Spleen (tissue), 11 donors: ENCODE measurements at regions not wholly inside any gene's neighbourhood (a gene's known extent, or its start where the extent isn't known, plus 50 kb on each side); places are given as distances from the start of the nearest gene placed in this dataset.

Experiments
- DNase-seq: peaks from one replicate; pipeline ENCODE4 v3.0.0-alpha.2; 2020
- H3K27ac ChIP-seq, 8 donors: fragments of 200-600 bp; sonication (generic) in 7 of 8; 1 replicate in 4 of 8; 2 replicates in 4 of 8; pipeline versions ENCODE4 v1.5.0 to v1.8.0; 2016 to 2021; ENCODE audit warnings: inconsistent platforms in 4 of 8, mild to moderate bottlenecking in 4 of 8, moderate library complexity in 1 of 8
- H3K27me3 ChIP-seq, 7 donors: fragments of 200-600 bp; sonication (generic) in 6 of 7; replicated peaks in 1 of 7; 1 replicate in 4 of 7; 2 replicates in 3 of 7; pipeline versions ENCODE4 v1.5.0 to v1.8.0; 2016 to 2021; ENCODE audit warnings: inconsistent platforms in 3 of 7, mild to moderate bottlenecking in 1 of 7
- H3K36me3 ChIP-seq, 6 donors: fragments of 200-600 bp; sonication (generic) in 5 of 6; 1 replicate in 4 of 6; 2 replicates in 2 of 6; pipeline versions ENCODE4 v1.5.0 to v1.8.0; 2016 to 2021; ENCODE audit warnings: inconsistent platforms in 2 of 6
- H3K4me1 ChIP-seq, 6 donors: fragments of 200-600 bp; sonication (generic) in 5 of 6; 1 replicate in 3 of 6; 2 replicates in 3 of 6; pipeline versions ENCODE4 v1.5.0 to v1.8.0; 2016 to 2021; ENCODE audit warnings: inconsistent platforms in 3 of 6
- H3K4me3 ChIP-seq, 8 donors: fragments of 200-600 bp; sonication (generic) in 7 of 8; 1 replicate in 4 of 8; 2 replicates in 4 of 8; pipeline versions ENCODE4 v1.5.0 to v1.8.0; 2016 to 2021; ENCODE audit warnings: inconsistent platforms in 4 of 8, mild to moderate bottlenecking in 4 of 8, moderate library complexity in 2 of 8
- H3K9me3 ChIP-seq, 8 donors: fragments of 200-600 bp; sonication (generic) in 7 of 8; 1 replicate in 4 of 8; 2 replicates in 4 of 8; pipeline versions ENCODE4 v1.5.0 to v1.8.0; 2016 to 2021; ENCODE audit warnings: inconsistent platforms in 4 of 8
- POLR2A ChIP-seq, 3 donors: fragments of 450-650 bp; IDR thresholded peaks; one replicate each; pipeline ENCODE4 v1.5.1; 2017; ENCODE audit warnings: antibody characterized with exemption in 3 of 3, mild to moderate bottlenecking in 1 of 3
- POLR2AphosphoS5 ChIP-seq, 3 donors: sonication (generic); formaldehyde crosslinking; IDR thresholded peaks; one replicate each; pipeline ENCODE4 v1.5.1; 2017; ENCODE audit warnings: antibody characterized with exemption in 3 of 3
- WGBS, 5 donors: extraction: QIAGEN DNeasy Blood & Tissue Kit in 3 of 5; methylation state at CpG; one replicate each; pipeline versions ENCODE4 v1.1.5 to v1.1.7; 2013 to 2018; 5-methylcytosine and 5-hydroxymethylcytosine counted together
- intact Hi-C: fragments of 100-400 bp; cut with DNase I; formaldehyde crosslinking; loops from one replicate; pipeline ENCODE4 v1.15.0; 2023; ENCODE audit warnings: low total_unique reads
- TF ChIP-seq, protein P1 (sequence below), 11 experiments: fragments of 200-600 bp in 7 of 11; fragments of 450-650 bp in 4 of 11; sonication (generic) in 4 of 11; IDR thresholded peaks in 8 of 11; conservative IDR thresholded peaks in 3 of 11; 1 replicate in 7 of 11; 2 replicates in 4 of 11; pipeline versions ENCODE4 v1.4.0 to v1.8.0; 2016 to 2021; ENCODE audit warnings: antibody characterized with exemption in 11 of 11, inconsistent platforms in 4 of 11, mild to moderate bottlenecking in 1 of 11
- donor health status: healthy with polysubstance abuse.
- donor health status: DM: no; HTN: no; CAD: no; lungs with moderate emphysema.
- donor health status: DM: no; HTN: no; CAD: no.
- donor health status: Bipolar disorder and iron deficiency.
- donor health status: healthy.
- donor health status: DM: no; HTN: no; CAD: no.
- donor health status: DM: yes; HTN: yes; CAD: no.

DNA sequence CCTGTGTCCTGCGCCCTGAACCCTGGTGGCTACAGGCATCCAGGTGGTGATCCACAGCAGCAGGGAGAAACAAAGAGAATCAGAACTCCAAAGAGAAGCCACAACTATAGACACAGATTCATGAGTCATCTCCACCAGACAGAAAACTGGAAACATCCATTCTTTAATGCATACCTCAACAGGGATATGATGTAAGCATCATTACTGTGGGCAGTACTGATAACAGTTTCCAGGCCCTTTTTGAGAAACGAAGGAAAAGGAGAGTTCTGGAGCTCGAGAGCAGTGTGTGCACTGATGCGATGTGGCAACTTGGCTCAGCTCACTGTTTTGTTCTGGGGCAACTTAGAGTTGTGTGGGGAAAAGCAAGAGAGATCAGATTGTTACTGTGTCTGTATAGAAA, 215.6 kb upstream of the ADAMTS16 start:
- intact Hi-C loops = no loop called here
- Histone ChIP-seq H3K4me3 (no peak overlapping the region), H3K27me3 (no peaks in the 10 kb centered on the region), H3K27ac (no peak overlapping the region), H3K9me3 (peaks cover 0 to 4% (median 0%) of the 10 kb centered on the region in 8 donors), H3K4me1 (no peaks in the 10 kb centered on the region), H3K36me3 (no peaks in the 10 kb centered on the region)
- no peak for DNase-seq
- 73 to 86% (median 80%) methylated on average over 4 of the region's 4 CpGs for WGBS, 5 donors
- TF ChIP-seq POLR2A (IDR thresholded peaks at IDR 0.05) (no peak), POLR2AphosphoS5 (IDR thresholded peaks at IDR 0.05) (no peak)
- TF ChIP-seq, protein P1, sequence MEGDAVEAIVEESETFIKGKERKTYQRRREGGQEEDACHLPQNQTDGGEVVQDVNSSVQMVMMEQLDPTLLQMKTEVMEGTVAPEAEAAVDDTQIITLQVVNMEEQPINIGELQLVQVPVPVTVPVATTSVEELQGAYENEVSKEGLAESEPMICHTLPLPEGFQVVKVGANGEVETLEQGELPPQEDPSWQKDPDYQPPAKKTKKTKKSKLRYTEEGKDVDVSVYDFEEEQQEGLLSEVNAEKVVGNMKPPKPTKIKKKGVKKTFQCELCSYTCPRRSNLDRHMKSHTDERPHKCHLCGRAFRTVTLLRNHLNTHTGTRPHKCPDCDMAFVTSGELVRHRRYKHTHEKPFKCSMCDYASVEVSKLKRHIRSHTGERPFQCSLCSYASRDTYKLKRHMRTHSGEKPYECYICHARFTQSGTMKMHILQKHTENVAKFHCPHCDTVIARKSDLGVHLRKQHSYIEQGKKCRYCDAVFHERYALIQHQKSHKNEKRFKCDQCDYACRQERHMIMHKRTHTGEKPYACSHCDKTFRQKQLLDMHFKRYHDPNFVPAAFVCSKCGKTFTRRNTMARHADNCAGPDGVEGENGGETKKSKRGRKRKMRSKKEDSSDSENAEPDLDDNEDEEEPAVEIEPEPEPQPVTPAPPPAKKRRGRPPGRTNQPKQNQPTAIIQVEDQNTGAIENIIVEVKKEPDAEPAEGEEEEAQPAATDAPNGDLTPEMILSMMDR (IDR thresholded peaks at IDR 0.05 in 8 of 11, conservative IDR thresholded peaks at IDR 0.05 in 3 of 11) = no peak

DNA sequence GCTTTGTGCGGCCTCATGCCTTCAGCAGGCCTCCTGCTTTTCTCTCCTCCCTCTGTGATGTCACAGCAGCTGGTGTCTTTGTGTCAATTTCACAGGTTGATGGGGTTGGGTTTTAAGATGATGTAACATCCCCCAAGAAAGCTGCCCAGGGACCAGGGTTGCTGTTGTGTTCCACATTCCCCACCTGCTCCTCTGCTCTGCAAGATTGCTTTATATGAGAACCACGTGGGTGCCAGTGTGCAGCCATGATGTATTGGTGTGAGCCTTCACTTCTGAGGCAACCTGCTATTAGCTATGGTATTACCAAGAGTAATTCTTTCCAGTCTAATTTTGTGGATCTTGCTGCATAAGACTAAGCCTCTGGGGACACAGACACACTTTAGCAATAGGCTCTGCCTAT, 213.0 kb upstream of the ADAMTS16 start:
- peaks cover 0 to 1% (median 0%) of the 10 kb centered on the region in 8 donors for H3K9me3 ChIP-seq
- no peak for DNase-seq
- no peak overlapping the region for H3K4me3 ChIP-seq
- no peaks in the 10 kb centered on the region for H3K4me1 ChIP-seq
- intact Hi-C loops = no loop called here
- no peaks in the 10 kb centered on the region for H3K36me3 ChIP-seq
- TF ChIP-seq, protein P1 (IDR thresholded peaks at IDR 0.05 in 8 of 11, conservative IDR thresholded peaks at IDR 0.05 in 3 of 11) = no peak
- no peak for TF ChIP-seq POLR2A (IDR thresholded peaks at IDR 0.05)
- no peak for TF ChIP-seq POLR2AphosphoS5 (IDR thresholded peaks at IDR 0.05)
- no peak overlapping the region for H3K27ac ChIP-seq
- no peaks in the 10 kb centered on the region for H3K27me3 ChIP-seq
- WGBS, 5 donors = 56 to 72% (median 64%) methylated on average over 2 of the region's 2 CpGs

DNA sequence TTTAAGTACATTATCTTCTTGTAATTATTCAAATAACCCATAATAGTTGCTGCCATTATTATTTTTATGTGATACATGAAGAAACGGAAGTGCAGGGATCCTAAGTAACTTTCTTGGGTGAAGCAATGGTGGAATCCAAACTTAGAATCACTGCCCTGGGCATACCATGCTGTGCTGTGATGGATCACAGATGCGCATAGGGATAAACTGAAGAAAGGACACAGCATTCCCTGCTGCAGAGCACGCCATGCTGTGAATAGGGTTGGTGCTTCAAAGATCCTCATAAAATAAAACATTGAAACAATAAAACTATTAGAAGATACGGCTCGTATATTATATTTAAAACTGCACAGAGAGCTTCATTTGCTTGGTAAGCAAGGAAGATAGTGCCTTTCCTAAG, 211.7 kb upstream of the ADAMTS16 start:
- no peak overlapping the region for H3K27ac ChIP-seq
- H3K9me3 ChIP-seq = peaks cover 0 to 14% (median 8%) of the 10 kb centered on the region in 8 donors
- no peaks in the 10 kb centered on the region for H3K27me3 ChIP-seq
- no peaks in the 10 kb centered on the region for H3K4me1 ChIP-seq
- TF ChIP-seq POLR2A (IDR thresholded peaks at IDR 0.05) = no peak
- no peak for TF ChIP-seq POLR2AphosphoS5 (IDR thresholded peaks at IDR 0.05)
- TF ChIP-seq, protein P1 (IDR thresholded peaks at IDR 0.05 in 8 of 11, conservative IDR thresholded peaks at IDR 0.05 in 3 of 11) = no peak
- intact Hi-C loops = no loop called here
- no peak overlapping the region for H3K4me3 ChIP-seq
- WGBS, 5 donors = 81 to 87% (median 83%) methylated on average over 5 of the region's 5 CpGs
- H3K36me3 ChIP-seq = no peaks in the 10 kb centered on the region
- no peak for DNase-seq

DNA sequence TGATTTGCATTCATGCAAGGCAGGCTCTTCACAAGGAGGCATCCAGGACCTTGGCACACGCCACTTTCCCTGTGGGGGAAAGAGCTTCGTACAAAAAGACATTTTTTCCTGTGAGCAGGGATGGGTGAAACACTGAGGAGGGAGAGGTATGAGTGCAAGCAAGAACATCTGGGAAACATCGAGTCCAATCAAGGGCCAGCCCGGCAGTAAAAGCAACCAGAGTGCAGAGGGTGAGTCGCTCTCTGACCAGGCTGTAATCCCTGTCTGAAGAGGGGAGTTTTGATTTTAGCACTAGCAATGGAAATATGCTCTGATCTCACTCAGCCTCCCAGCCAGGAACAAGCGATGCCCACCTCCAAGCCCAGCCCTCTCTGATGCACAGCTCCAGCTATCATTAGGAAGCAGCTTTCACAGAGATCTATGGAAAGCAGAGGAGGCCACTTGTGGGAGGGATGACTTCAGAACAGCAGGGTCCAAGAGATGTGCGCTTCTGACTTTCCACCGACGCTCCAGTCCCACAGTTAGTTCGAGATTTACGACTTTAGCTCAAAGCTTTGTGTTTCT, 211.0 kb upstream of the ADAMTS16 start:
- Histone ChIP-seq H3K36me3 (no peaks in the 10 kb centered on the region), H3K9me3 (peaks cover 0 to 17% (median 10%) of the 10 kb centered on the region in 8 donors), H3K27ac (no peak overlapping the region), H3K4me1 (no peaks in the 10 kb centered on the region), H3K27me3 (no peaks in the 10 kb centered on the region), H3K4me3 (no peak overlapping the region)
- no peak for DNase-seq
- WGBS, 5 donors = 75 to 81% (median 78%) methylated on average over 11 of the region's 11 CpGs
- intact Hi-C loops = no loop called here
- TF ChIP-seq, protein P1 (IDR thresholded peaks at IDR 0.05 in 8 of 11, conservative IDR thresholded peaks at IDR 0.05 in 3 of 11) = no peak
- no peak for TF ChIP-seq POLR2A (IDR thresholded peaks at IDR 0.05)
- TF ChIP-seq POLR2AphosphoS5 (IDR thresholded peaks at IDR 0.05) = no peak
